ENCODE measurements at regions not wholly inside any gene's neighbourhood (a gene's known extent, or its start where the extent isn't known, plus 50 kb on each side); places are given as distances from the start of the nearest gene placed in this dataset.

DNA sequence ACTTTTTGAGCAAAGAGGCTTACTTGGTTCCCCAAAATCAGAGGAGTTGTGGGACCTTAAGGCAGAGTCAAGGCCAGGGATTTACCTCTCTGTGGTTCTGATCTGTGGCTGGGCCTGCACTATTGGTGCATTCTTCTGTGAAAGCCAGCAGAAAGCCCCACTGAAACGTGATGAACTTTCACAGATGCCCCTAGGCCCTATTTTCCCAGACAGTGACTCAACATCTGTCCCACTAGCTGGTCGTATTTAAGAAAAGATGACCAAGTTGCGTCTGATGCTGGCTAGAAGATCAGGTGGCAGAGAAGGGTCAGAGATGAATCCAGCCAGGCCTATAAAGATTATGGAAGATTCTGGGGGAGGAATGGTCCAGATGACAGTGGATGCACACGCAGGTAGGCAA lies 153.1 kb downstream of the ACTL7B start:
- Histone ChIP-seq H4K20me1 (replicated peaks; ENCODE audit: control insufficient read depth, extremely low read depth, insufficient read depth, low read length) (no peaks in the 10 kb centered on the region), H3K27me3 (ENCODE audit: control insufficient read depth in 2 of 2, insufficient read depth in 2 of 2, low read length in 2 of 2) (no peaks in the 10 kb centered on the region), H3K27ac (ENCODE audit: insufficient read depth, low read depth, low read length) (no peak overlapping the region), H3K9ac (replicated peaks; ENCODE audit: extremely low read depth, insufficient read depth, low read length) (no peak overlapping the region), H3K4me2 (ENCODE audit: insufficient read depth, low read length) (no peak overlapping the region), H3K36me3 (ENCODE audit: control insufficient read depth in 2 of 2, extremely low read depth in 1 of 2, insufficient read depth in 2 of 2, low read length in 2 of 2) (no peaks in the 10 kb centered on the region), H3K9me3 (replicated peaks; ENCODE audit: control insufficient read depth, insufficient read depth, low read length) (no peaks in the 10 kb centered on the region), H2AFZ (ENCODE audit: low read depth, low read length) (no peak overlapping the region), H3K4me1 (ENCODE audit: control insufficient read depth, extremely low read depth, insufficient read depth, low read length) (no peaks in the 10 kb centered on the region), H3K4me3 (replicated peaks in 1 of 3; ENCODE audit: insufficient read depth in 1 of 3, low read depth in 1 of 3, low read length in 3 of 3) (no peak overlapping the region), H3K9me1 (replicated peaks; ENCODE audit: control insufficient read depth, extremely low read depth, insufficient read depth, low read length) (no peaks in the 10 kb centered on the region), H3K79me2 (ENCODE audit: control insufficient read depth, insufficient read depth, low read length) (no peaks in the 10 kb centered on the region)
- no TSS peak for BruUV-seq (replicated peaks)
- dilution Hi-C loops (cut with MboI; ENCODE audit: extremely low pct_ligation_motif_present, low sequenced_read_pairs), result no loop called here
- CTCF ChIA-PET, result no interaction called here
- DNase-seq (ENCODE audit: low read depth, low spot score) (no peak), FAIRE-seq (no peak)
- intact Hi-C loops (cut with micrococcal nuclease), result no loop called here
- POLR2A ChIA-PET, result no interaction called here
- TF ChIP-seq MYC (IDR thresholded peaks at IDR 0.05; ENCODE audit: low read depth, low read length) (no peak), JUN (IDR thresholded peaks at IDR 0.05; ENCODE audit: borderline replicate concordance, insufficient read depth, insufficient read length, low read depth) (no peak), FOS (IDR thresholded peaks at IDR 0.05; ENCODE audit: borderline replicate concordance, insufficient read depth, low read length) (no peak), POLR2AphosphoS5 (IDR thresholded peaks at IDR 0.05; ENCODE audit: insufficient read depth, low read depth, low read length) (no peak), POLR2A (IDR thresholded peaks at IDR 0.05; ENCODE audit: low read depth, low read length) (no peak), GATA2 (IDR thresholded peaks at IDR 0.05; ENCODE audit: insufficient read depth, insufficient read length, low read depth, low read length) (no peak)
- TF ChIP-seq, protein P1, sequence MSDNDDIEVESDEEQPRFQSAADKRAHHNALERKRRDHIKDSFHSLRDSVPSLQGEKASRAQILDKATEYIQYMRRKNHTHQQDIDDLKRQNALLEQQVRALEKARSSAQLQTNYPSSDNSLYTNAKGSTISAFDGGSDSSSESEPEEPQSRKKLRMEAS (IDR thresholded peaks at IDR 0.05; ENCODE audit: insufficient read depth, insufficient read length), result no peak
- TF ChIP-seq, protein P2, sequence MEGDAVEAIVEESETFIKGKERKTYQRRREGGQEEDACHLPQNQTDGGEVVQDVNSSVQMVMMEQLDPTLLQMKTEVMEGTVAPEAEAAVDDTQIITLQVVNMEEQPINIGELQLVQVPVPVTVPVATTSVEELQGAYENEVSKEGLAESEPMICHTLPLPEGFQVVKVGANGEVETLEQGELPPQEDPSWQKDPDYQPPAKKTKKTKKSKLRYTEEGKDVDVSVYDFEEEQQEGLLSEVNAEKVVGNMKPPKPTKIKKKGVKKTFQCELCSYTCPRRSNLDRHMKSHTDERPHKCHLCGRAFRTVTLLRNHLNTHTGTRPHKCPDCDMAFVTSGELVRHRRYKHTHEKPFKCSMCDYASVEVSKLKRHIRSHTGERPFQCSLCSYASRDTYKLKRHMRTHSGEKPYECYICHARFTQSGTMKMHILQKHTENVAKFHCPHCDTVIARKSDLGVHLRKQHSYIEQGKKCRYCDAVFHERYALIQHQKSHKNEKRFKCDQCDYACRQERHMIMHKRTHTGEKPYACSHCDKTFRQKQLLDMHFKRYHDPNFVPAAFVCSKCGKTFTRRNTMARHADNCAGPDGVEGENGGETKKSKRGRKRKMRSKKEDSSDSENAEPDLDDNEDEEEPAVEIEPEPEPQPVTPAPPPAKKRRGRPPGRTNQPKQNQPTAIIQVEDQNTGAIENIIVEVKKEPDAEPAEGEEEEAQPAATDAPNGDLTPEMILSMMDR (IDR thresholded peaks at IDR 0.05; ENCODE audit: extremely low read depth in 1 of 2, insufficient read depth in 1 of 2, low read depth in 1 of 2, low read length in 2 of 2), result no peak

Measured in endothelial cell of umbilical vein (primary cell).